ENCODE measurements at regions not wholly inside any gene's neighbourhood (a gene's known extent, or its start where the extent isn't known, plus 50 kb on each side); places are given as distances from the start of the nearest gene placed in this dataset.

GRCh38 chr7:63043657-63044543 lies 954.7 kb upstream of the ZNF722 start:
- 60 to 82% methylated on average over 8 to 9 of the region's 9 CpGs for WGBS, 2 donors
- Histone ChIP-seq H3K27me3 (no peaks in the 10 kb centered on the region), H3K36me3 (ENCODE audit: low read depth, missing control alignments) (no peaks in the 10 kb centered on the region), H3K4me1 (peaks cover 15% of the 10 kb centered on the region), H3K4me3 (no peak overlapping the region), H3K9me3 (no peaks in the 10 kb centered on the region), H3K27ac (no peak overlapping the region)
- peak; percentile 74 for DNase-seq
- peak in 2 of 3 experiments; percentile 3 to 12 for TF ChIP-seq CTCF (IDR thresholded peaks at IDR 0.05)
- TF ChIP-seq POLR2A (IDR thresholded peaks at IDR 0.05) = no peak
- intact Hi-C loops (cut with DNase I; ENCODE audit: low total_unique reads) = no loop called here

GRCh38 chr7:63044721-63045120 lies 953.9 kb upstream of the ZNF722 start:
- TF ChIP-seq CTCF (IDR thresholded peaks at IDR 0.05) = no peak
- TF ChIP-seq POLR2A (IDR thresholded peaks at IDR 0.05) = no peak
- Histone ChIP-seq H3K36me3 (ENCODE audit: low read depth, missing control alignments) (no peaks in the 10 kb centered on the region), H3K4me1 (peaks cover 11% of the 10 kb centered on the region), H3K4me3 (no peak overlapping the region), H3K27ac (no peak overlapping the region), H3K27me3 (no peaks in the 10 kb centered on the region), H3K9me3 (no peaks in the 10 kb centered on the region)
- DNase-seq = no peak
- WGBS, 2 donors = 83 to 86% methylated on average over 2 to 3 of the region's 3 CpGs
- intact Hi-C loops (cut with DNase I; ENCODE audit: low total_unique reads) = no loop called here

- WGBS, 2 donors = 60 to 62% methylated on average over 2 of the region's 2 CpGs
- no peak overlapping the region for H3K27ac ChIP-seq
Observed at GRCh38 chr7:63045575-63045974, 953.1 kb upstream of the ZNF722 start.

GRCh38 chr7:63046612-63047011 lies 952.0 kb upstream of the ZNF722 start:
- Histone ChIP-seq H3K9me3 (no peaks in the 10 kb centered on the region), H3K4me1 (peaks cover 4% of the 10 kb centered on the region), H3K27me3 (no peaks in the 10 kb centered on the region), H3K27ac (no peak overlapping the region), H3K36me3 (ENCODE audit: low read depth, missing control alignments) (no peaks in the 10 kb centered on the region), H3K4me3 (no peak overlapping the region)
- TF ChIP-seq CTCF (IDR thresholded peaks at IDR 0.05) = no peak
- no peak for TF ChIP-seq POLR2A (IDR thresholded peaks at IDR 0.05)
- intact Hi-C loops (cut with DNase I; ENCODE audit: low total_unique reads) = no loop called here
- WGBS, 2 donors = 75 to 76% methylated on average over 3 of the region's 3 CpGs
- DNase-seq = no peak

More at GRCh38 chr7:63045575-63045974, 953.1 kb upstream of the ZNF722 start:
- TF ChIP-seq CTCF (IDR thresholded peaks at IDR 0.05) = no peak
- no peak for TF ChIP-seq POLR2A (IDR thresholded peaks at IDR 0.05)
- Histone ChIP-seq H3K27me3 (no peaks in the 10 kb centered on the region), H3K4me1 (peaks cover 4% of the 10 kb centered on the region), H3K9me3 (no peaks in the 10 kb centered on the region), H3K4me3 (no peak overlapping the region), H3K36me3 (ENCODE audit: low read depth, missing control alignments) (no peaks in the 10 kb centered on the region)
- intact Hi-C loops (cut with DNase I; ENCODE audit: low total_unique reads) = no loop called here
- no peak for DNase-seq

- no peaks in the 10 kb centered on the region for H3K27me3 ChIP-seq
- H3K36me3 ChIP-seq (ENCODE audit: low read depth, missing control alignments) = no peaks in the 10 kb centered on the region
- TF ChIP-seq POLR2A (IDR thresholded peaks at IDR 0.05) = no peak
- no peak overlapping the region for H3K4me3 ChIP-seq
- no peak overlapping the region for H3K27ac ChIP-seq
- no peaks in the 10 kb centered on the region for H3K9me3 ChIP-seq
- H3K4me1 ChIP-seq = no peaks in the 10 kb centered on the region
- intact Hi-C loops (cut with DNase I; ENCODE audit: low total_unique reads) = no loop called here
- no peak for DNase-seq
- 69 to 76% methylated on average over 4 of the region's 4 CpGs for WGBS, 2 donors
Observed at GRCh38 chr7:63047061-63047460, 951.6 kb upstream of the ZNF722 start.
